HFFc6 (cell line): ENCODE measurements at regions not wholly inside any gene's neighbourhood (a gene's known extent, or its start where the extent isn't known, plus 50 kb on each side); places are given as distances from the start of the nearest gene placed in this dataset.

Source experiments
- DNase-seq: peaks from one replicate; pipeline ENCODE4 v3.0.0-alpha.2; 2018
- H3K27ac Mint-ChIP-seq: 2 replicates; pipeline ENCODE4 v1.8.0; 2020; ENCODE audit warnings: mild to moderate bottlenecking, mixed read lengths
- H3K27me3 Mint-ChIP-seq: 2 replicates; pipeline ENCODE4 v1.8.0; 2021; ENCODE audit warnings: mild to moderate bottlenecking, moderate library complexity, mixed read lengths; ENCODE audit not compliant: insufficient read depth
- H3K36me3 Mint-ChIP-seq: 2 replicates; pipeline ENCODE4 v1.8.0; 2021; ENCODE audit warnings: low read depth, mixed read lengths
- H3K4me1 Mint-ChIP-seq: 2 replicates; pipeline ENCODE4 v1.8.0; 2020; ENCODE audit warnings: low read depth, mixed read lengths
- H3K4me3 Mint-ChIP-seq: 2 replicates; pipeline ENCODE4 v1.8.0; 2020; ENCODE audit warnings: mild to moderate bottlenecking, moderate library complexity, mixed read lengths
- H3K9me3 Mint-ChIP-seq: 2 replicates; pipeline ENCODE4 v1.8.0; 2020; ENCODE audit warnings: mild to moderate bottlenecking, mixed read lengths
- TF ChIP-seq, protein P1 (sequence below): fragments of 200-600 bp; sonication (generic); IDR thresholded peaks from 2 replicates; pipeline ENCODE4 v1.5.0; 2021; ENCODE audit warnings: antibody characterized with exemption, mild to moderate bottlenecking

GRCh38 chr13:39108783-39109182, 70.5 kb downstream of the NHLRC3 start:
- no peak for DNase-seq
- Mint-ChIP-seq H3K27me3 (no peaks in the 10 kb centered on the region; the same call in 1 of the 2 replicates), H3K4me3 (no peak overlapping the region), H3K27ac (no peak overlapping the region), H3K9me3 (no peaks in the 10 kb centered on the region), H3K4me1 (no peaks in the 10 kb centered on the region), H3K36me3 (no peaks in the 10 kb centered on the region)
- TF ChIP-seq, protein P1, sequence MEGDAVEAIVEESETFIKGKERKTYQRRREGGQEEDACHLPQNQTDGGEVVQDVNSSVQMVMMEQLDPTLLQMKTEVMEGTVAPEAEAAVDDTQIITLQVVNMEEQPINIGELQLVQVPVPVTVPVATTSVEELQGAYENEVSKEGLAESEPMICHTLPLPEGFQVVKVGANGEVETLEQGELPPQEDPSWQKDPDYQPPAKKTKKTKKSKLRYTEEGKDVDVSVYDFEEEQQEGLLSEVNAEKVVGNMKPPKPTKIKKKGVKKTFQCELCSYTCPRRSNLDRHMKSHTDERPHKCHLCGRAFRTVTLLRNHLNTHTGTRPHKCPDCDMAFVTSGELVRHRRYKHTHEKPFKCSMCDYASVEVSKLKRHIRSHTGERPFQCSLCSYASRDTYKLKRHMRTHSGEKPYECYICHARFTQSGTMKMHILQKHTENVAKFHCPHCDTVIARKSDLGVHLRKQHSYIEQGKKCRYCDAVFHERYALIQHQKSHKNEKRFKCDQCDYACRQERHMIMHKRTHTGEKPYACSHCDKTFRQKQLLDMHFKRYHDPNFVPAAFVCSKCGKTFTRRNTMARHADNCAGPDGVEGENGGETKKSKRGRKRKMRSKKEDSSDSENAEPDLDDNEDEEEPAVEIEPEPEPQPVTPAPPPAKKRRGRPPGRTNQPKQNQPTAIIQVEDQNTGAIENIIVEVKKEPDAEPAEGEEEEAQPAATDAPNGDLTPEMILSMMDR, result no peak

DNA sequence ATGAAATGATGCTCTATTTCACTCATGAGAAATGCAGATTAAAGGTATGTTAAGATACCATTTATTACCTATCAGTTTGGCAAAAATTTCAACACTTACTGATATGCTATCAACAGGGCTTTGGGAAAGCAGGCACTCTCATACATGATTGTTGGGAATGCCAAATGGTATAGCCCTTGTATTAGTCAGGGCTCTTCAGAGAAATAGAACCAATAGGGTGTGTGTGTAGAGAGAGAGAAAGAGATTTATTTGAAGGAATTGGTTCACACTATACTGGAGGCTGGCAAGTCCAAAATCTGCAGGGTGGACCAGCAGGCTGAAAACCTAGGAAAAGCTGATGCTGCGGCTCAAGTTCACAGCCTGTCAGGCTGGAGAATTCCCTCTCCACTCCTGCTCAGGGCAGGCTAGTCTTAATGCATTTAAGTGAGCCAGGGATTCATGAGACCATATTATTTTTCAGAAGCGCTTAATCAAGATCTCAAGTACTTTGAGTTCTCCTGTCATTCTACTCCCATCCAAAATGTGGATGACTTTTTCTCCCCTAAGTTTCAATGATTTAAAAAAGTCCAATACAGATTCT, 72.4 kb downstream of the NHLRC3 start:
- H3K4me3 Mint-ChIP-seq, result no peak overlapping the region
- no peak for DNase-seq
- H3K27ac Mint-ChIP-seq, result no peak overlapping the region
- TF ChIP-seq, protein P1, result no peak
- H3K36me3 Mint-ChIP-seq, result no peaks in the 10 kb centered on the region
- no peaks in the 10 kb centered on the region for H3K4me1 Mint-ChIP-seq
- H3K9me3 Mint-ChIP-seq, result no peaks in the 10 kb centered on the region; the same call in 1 of the 2 replicates
- H3K27me3 Mint-ChIP-seq, result no peaks in the 10 kb centered on the region; the same call in 1 of the 2 replicates

DNA sequence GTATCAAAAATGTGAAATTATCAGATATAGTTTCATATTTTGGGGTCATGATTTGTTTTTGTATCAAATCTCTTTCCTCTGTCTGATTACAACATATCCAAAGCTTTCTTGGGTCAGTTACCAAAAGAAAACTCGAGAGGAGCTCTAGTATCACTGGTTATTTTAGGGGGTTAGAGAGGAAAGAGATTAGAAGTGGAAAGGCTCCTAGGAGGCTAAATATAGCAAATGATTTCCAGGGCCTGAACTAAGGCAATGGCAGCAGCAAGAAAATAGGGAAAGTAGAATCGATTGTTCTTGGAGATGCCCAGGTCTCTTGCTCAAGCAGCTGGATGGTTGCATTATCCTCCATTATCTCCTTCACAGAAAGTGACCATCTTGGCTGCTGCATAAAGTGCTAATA, 72.9 kb downstream of the NHLRC3 start:
- DNase-seq, result no peak
- Mint-ChIP-seq H3K27ac (no peak overlapping the region), H3K36me3 (no peaks in the 10 kb centered on the region), H3K27me3 (no peaks in the 10 kb centered on the region; the same call in 1 of the 2 replicates), H3K9me3 (no peaks in the 10 kb centered on the region; the same call in 1 of the 2 replicates), H3K4me3 (no peak overlapping the region), H3K4me1 (no peaks in the 10 kb centered on the region)
- TF ChIP-seq, protein P1, result no peak

GRCh38 chr13:39119422-39119821, 81.2 kb downstream of the NHLRC3 start:
- no peaks in the 10 kb centered on the region; the same call in 1 of the 2 replicates for H3K9me3 Mint-ChIP-seq
- no peak for DNase-seq
- H3K27ac Mint-ChIP-seq, result no peak overlapping the region
- no peaks in the 10 kb centered on the region for H3K4me1 Mint-ChIP-seq
- H3K36me3 Mint-ChIP-seq, result no peaks in the 10 kb centered on the region
- no peaks in the 10 kb centered on the region; the same call in none of the 2 replicates for H3K27me3 Mint-ChIP-seq
- H3K4me3 Mint-ChIP-seq, result no peak overlapping the region
- TF ChIP-seq, protein P1, result no peak

DNA sequence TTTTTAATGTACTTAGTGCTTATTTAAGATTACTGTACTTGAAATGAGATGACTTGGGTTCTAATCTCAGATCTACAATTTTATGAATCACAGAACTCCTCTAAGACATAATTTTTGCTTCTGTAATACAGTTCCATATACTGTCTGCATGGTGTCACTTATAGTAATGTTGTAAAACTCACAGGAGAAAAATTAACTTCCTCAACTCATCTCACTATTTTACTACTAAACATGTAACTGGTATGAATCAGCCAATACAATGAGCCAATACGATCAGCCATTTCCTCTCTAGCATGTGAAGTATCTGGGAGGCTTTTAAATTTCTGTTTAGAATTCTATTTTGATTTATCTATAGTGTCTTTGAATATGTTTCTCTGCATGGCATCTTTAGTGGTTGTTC, 85.3 kb downstream of the NHLRC3 start:
- no peak overlapping the region for H3K27ac Mint-ChIP-seq
- TF ChIP-seq, protein P1, result no peak
- no peaks in the 10 kb centered on the region for H3K4me1 Mint-ChIP-seq
- H3K9me3 Mint-ChIP-seq, result no peaks in the 10 kb centered on the region
- H3K4me3 Mint-ChIP-seq, result no peak overlapping the region
- no peaks in the 10 kb centered on the region for H3K36me3 Mint-ChIP-seq
- no peak for DNase-seq
- no peaks in the 10 kb centered on the region; the same call in none of the 2 replicates for H3K27me3 Mint-ChIP-seq
